ENCODE measurements at regions not wholly inside any gene's neighbourhood (a gene's known extent, or its start where the extent isn't known, plus 50 kb on each side); places are given as distances from the start of the nearest gene placed in this dataset.

DNA sequence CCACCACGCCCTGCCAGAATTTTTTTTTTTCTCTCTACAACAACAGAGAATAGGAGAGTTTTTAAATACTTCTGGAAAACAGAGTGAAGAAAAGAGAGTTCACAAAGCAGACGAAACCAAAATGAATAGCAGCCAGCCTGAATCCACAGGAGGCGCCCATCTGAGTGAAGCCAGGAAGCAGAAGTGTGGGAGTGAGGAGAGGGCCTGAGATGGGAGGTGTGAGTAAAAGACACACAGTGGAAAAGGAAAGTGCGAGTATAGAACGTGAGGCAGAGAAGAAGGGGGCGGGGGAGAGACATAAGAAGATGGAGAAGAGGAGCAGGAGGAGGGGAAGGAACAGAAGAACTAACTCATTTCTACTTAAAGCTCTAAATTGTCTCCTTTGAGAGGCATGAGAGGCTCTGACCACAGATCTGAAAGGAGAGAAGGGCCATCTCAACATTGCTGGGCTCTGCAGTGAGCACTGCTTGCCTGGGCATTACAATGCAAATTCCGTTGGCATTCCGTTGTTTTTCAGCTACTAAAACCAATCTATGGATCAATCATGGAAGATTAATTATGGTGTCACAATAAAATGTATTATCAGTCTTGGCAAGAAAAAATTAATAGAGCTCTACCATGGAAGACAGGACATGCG lies 140.1 kb upstream of the CPSF6 start:
- no peak for DNase-seq

DNA sequence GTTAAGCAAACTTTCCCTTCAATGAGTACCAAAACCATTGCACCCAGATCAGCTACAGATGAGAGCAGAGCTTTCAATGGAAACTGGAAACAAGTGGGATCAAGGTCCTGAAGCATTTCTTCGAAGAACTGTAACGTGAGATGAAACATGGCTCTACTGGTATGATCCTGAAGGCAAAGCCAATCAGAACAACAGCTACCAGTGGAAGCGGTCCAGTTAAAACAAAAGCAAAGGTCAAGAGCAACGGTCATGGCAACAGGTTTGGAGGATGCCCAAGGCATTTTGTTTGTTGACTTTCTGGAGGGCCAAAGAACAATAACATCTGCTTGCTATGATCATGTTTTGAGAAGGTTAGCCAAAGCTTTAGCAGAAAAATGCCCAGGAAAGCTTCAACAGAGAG lies 137.9 kb upstream of the CPSF6 start:
- peak; percentile 11 for DNase-seq

DNA sequence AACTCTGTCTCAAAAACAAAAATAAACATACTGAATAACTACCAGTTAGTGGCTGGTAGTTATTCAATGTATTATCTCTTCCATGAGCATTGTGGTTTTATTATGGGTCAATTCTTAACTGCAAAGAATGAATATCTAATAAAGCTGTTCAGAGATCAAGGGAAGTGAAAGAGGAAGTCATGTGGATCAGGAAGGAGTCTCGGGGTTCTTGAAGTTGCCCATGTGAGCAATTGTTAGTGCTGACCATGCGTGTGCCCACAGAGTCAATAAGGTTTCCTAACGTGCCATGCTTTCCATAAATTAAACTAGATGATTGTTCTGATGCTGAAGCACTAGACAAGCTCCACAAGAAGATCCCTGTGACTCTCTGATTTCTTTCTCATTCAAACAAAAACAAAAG lies 136.5 kb upstream of the CPSF6 start:
- no peak for DNase-seq

DNA sequence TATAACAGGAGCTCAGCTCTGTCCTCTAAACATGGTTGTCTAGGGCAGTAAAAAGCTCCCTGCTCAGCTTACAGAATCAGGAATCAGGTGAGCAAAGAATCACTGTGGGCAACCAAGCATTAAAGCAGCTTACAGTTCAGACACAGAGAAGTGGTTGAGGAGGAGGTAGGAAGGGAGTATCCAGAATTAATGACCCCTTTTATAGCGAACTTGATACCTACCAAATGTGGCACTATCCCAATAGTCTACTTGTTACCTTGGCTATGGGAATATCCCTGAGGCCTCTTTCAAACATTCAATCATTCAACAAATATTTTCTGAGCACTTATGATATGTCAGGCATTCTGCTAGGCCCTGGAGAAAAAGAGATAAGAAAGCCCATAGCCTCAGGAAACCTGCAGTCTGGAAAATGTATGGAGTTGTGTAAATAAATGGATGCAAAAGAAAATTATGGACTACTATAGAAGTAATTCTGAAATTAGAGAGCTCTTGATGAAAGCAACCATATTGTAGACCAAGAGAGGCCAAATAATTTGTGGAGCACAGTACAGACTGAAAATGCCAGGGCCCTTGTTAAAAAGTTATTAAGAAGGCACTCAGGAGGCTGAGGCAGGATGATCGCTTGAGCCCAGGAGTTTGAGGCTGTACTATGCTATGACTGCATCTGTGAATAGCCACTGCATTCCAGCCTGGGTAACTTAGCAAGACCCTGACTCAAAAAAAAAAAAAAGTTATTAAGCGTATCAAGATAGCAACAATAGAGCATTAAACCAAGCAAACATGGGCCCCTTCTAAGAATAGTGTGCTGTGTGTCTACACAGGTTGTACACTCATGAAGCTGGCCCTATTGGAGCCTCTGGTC lies 134.0 kb upstream of the CPSF6 start:
- no peak for DNase-seq

DNA sequence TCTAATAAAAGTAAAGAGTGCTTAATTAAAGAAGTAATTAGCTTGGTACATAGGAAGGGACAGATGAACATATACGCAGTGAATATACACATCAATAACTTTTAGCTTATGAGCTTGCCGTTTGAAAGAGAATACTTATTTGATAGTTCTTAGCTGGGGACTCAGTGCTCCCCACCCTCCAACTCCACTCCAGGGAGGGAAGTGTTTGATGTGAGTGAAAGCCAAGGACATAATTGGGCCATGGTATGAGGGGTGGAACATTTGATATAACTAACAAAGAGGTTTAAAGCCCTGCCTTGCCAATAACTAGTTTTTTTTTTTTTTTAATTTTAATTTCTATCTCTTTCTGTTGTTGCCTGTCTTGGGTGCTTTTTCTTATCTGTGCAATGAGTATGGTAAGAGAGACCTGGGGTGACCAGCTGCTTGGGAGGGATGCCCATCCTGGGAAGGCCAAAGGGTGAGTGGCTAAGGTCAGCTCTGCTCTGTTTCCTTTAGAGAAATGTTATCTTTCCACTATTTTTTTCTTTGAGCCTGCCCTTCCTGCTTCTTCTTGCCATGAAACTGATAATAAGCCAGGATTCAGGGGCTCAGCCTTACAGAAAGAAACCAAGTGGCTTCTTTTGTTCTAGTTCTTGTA lies 132.8 kb upstream of the CPSF6 start:
- DNase-seq, result no peak

DNA sequence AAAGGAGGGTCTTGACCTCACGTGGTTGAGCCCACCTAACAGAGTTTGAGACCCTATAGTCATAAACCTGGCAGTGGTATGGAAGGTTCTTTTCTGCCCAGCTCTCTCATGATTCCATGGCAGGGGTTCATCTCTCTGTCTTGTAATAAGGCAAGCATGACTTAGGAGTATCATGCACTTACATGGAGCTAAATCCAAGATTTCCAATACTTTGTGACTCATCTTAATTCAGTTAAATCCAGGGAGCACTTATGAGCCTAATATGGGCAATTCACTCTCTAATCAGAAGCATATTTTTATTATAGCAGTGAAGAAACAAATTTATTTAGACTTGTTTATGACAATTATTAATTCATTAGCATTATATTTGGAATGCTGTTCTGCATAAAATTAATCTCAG lies 131.8 kb upstream of the CPSF6 start:
- no peak for DNase-seq

DNA sequence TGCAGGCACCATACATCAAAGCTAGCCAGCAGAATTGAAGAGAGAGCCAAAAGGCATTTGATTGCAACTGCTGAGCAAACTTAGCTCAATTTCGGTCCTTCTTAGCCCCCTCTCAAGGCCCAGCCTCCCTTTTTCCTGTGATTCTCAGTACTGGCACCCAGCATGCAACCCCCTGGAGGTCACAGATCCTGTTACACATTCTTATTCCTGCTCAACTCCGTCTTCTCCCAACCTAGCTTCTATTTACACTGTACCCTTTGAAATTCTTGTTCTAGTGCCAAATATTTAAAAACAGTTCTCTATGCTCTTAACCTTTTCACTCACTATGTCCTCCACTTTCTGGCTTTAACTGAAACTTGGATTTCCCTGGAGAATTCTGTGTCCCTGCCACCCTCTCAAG lies 131.3 kb upstream of the CPSF6 start:
- no peak for DNase-seq

DNA sequence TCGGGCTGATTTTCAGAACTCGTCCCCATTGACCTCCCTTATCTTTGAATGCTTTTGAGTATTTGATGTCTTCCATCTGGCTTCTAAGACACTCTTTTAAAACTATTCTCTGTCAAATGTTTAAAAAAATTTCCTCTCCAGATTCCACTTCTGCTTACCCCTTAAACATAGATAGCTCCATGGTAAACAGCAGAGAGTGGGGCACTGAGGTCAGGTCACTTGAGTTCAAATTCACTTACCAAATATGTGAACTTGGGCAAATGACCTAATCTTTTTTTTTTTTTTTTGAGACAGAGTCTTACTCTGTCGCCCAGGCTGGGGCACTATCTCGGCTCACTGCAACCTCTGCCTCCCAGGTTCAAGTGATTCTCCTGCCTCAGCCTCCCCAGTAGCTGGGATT lies 126.8 kb upstream of the CPSF6 start:
- DNase-seq, result no peak

DNA sequence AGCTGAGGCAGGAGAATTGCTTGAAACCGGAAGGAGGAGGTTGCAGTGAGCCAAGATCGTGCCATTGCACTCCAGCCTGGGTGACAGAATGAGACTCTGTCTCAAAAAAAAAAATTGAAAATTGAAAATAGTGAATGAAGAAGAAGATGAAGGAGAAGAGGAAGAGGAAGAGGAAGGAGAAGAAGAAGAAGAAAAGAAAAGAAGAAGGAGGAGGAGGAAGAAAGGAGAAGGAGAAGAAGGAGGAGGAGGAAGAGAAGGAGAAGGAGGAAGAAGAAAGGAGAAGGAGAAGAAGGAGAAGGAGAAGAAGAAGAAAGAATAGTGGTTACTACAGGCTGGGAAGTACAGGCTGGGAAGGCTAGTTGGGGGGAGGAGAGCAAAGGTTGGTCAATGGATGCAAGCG lies 124.3 kb upstream of the CPSF6 start:
- no peak for DNase-seq

DNA sequence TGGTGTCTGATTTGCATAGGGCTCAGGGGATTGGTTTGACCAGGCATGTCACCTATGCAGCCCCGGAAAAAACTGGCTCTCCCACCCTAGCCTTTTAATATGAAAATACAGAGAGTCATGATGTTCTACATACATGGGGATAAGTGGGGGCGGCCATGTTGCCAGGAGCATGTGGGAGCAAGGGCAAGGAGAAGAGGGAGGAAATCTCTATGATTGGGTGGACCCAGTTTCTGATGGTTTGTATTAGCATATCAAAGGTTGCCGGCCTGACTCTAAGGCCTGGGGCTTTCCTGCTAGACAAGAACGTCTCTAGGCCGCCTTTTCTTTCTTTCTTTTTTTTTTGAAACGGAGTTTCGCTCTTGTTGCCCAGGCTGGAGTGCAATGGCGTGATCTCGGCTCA lies 123.4 kb upstream of the CPSF6 start:
- no peak for DNase-seq

DNA sequence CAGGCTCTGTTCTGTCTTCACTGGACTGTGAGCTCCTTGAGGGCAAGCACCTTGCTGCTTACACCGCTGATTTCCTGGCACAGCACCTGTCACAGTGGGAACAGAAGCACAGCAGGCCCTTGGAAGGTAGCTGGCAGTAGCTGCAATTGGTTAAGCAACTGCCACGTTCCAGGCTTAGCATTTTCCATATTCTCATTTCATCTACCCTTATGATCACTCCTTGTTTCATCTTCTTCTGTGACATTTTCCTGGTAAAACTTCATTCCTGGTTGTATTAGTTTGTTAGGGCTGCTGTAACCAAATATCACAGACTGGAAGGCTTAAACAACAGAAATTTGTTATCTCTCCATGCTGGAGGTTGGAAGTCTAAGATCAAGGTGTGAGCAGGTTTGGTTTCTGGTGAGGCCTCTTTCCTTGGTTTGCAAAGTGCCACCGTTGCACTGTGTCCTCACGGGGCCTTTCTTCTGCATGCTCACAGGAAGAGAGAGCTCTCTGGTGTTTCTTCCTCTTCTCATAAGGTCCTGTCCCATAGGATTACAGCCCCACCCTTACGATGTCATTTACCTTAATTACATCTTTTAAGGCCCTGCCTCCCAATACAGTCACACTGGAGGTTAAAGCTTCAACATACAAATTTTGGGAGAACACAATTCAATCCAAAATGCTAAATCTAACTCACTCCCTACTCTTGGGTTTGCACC lies 121.7 kb upstream of the CPSF6 start:
- DNase-seq, result no peak

DNA sequence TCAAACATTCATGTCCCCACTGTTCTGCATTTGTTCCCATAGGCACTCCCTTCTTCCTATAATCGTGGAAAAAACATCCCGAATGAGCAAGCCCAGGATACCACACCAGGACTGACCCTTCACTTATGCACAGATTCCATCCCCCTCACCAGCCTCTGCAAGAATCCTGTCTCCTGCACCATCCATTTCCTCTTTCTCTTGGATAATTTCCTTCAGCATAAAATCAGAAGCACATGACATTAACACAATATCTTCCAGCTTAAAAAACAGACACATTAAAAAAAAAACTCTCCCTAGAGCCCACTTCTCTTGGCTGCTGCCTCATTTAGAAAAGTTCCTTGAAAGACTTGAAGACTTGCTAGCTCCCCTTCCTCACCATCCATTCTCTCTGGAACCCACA lies 120.9 kb upstream of the CPSF6 start:
- no peak for DNase-seq

DNA sequence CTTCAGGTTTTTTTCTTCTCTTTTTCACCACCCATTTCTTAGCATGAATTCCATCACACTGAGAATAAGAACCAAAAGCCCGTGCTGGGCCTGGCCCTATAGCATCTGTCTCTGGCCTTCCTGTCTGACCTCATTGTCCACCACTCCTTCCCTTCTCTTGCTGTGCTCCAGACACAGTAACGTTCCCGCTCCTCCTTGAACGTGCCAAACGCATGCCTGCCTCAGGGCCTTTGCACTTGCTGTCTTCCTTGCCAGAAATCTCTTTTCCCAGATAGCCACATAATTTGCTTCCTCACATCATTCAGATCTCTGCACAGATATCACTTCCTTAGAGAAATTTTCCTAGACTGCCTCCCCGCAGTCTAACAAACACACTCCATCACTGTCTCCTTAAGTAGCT lies 119.6 kb upstream of the CPSF6 start:
- no peak for DNase-seq

DNA sequence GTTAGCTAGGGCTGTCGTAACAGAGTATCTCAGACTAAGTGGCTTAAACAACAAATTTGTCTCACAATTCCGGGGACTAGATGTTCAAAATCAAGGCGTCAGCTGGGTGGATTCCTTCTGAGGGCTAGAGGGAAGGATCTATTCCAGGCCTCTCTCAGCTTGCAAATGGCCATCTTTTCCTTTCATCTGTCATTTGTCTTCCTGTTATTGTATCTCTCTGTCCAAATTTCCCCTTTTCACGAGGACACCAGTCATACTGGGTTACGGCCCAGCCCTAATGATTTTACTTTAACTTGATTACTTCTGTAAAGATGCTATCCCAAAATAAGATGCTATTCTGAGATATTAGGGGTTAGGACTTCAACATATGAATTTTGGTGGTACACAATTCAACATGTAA lies 119.0 kb upstream of the CPSF6 start:
- no peak for DNase-seq

DNA sequence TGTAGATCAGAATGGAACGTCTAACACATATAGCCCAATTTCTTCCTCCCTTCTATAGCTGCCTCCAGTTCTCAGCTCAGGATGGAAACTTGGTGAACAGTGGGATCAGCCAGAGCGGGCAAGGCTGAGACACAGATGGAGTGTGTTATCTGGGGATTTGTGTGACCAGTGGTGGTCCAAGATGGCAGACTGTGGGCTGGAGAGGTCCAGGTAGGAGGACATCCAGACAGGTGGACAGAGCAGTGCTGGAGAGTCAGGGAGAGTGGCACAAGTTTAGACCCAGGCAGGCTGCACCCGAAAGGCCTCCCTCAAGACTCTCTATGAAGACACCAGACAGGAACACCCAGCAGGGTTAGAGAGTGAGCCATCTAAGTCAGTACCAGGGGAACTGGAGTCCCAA lies 116.1 kb upstream of the CPSF6 start:
- no peak for DNase-seq

DNA sequence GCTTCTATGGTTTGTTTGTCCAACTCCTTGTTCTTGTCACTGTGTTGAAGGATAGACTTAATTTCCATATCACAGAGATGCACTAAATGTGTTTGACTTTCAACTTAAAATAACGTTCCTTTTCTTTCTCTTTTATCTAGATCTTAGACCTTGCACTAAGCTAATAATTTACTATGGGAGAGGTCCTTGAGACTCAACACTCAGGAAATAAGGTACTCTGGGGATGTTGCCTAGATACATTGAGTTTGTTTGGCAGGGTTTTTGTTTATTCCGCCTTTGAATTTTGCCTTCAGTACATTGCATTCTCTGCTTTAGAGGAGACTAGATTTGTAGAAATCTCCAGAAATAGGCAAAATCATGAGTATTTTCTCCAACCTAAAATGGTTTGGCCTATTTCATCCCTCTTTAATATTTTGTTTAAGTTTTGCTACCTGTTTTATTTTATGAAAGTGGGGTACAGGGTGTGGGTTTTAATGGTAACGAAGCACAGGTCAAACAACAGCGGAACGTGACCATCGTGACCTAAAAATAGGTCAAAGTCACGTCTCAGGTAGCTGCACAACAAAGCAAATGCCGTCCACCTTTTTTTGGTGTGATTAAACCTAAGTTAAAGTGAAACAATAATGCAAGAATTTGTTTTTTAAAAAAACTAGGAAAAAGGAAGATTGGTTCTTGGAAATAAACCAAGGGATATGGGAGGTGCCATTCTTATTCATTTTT lies 115.3 kb upstream of the CPSF6 start:
- DNase-seq, result peak; percentile 69

DNA sequence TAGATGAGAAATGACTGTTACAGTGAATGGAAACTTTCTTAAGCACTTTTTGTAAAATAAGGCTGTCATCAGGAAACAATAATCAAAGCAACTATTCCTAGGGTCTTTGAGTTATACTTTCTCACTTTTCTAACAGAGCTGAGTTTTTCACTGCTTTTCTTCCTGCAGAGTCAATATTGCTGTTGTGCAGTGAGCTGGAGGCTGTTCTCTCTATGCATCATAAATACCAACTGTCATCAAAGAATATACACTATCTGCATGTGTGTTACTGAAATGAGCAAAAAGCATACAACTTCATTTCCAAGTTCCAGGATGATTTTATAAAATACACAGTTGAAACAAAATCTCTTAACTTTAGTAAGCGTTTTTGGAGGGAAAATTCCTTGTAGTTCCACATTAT lies 110.4 kb upstream of the CPSF6 start:
- DNase-seq, result no peak

DNA sequence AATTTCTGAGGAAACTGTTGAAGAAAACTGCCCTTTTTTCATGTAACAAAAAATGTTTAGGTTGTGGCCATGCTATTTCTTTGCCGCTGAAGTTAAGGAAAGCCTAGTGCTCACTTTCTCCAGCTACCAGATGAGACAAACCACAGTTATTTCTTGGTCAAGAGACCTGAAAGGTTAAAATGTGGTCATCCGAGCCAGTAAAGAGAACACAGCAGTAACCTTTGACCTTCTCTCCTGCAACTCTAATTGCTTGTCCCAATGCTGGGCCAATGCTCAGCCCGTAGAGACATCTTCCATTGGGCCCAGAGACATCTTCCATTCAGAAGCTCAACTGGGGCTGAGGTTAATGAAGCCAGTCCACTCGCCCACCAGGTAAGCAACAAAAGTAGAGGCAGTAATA lies 109.8 kb upstream of the CPSF6 start:
- no peak for DNase-seq

DNA sequence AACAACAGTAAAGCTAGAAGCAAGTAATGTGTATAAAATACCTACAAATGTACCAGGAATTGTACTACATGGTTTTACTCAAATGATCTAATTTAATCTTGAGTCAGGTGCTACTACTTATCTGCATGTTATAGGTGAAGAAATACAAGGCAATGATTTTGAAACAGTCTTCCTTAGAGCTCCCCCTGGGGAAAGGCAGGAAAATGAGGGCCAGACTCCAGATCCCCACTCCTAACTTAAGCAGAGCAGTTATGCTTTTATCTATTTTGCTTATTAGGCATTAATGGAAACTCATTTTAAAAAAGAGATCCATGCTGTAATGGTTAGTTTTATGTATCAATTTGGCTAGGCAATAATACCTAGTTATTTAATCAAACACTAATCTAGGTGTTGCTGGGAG lies 109.3 kb upstream of the CPSF6 start:
- no peak for DNase-seq

DNA sequence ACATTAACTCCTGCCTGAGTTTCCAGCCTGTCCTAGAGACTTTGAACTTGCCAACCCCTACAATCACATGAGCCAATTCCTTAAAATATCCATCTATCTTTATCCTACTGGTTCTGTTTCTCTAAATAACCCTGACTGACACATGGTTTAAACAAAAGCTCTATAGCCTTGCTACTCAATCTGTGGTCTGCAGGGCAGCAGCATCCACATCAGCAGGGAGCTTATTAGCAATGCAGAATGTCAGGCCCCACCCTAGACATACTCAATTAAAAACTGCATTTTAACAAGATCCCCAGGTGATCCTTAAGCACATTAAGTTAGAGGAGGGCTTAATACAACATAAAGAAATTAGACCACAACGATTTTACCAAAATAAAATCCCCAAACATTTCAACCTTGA lies 108.3 kb upstream of the CPSF6 start:
- no peak for DNase-seq

DNA sequence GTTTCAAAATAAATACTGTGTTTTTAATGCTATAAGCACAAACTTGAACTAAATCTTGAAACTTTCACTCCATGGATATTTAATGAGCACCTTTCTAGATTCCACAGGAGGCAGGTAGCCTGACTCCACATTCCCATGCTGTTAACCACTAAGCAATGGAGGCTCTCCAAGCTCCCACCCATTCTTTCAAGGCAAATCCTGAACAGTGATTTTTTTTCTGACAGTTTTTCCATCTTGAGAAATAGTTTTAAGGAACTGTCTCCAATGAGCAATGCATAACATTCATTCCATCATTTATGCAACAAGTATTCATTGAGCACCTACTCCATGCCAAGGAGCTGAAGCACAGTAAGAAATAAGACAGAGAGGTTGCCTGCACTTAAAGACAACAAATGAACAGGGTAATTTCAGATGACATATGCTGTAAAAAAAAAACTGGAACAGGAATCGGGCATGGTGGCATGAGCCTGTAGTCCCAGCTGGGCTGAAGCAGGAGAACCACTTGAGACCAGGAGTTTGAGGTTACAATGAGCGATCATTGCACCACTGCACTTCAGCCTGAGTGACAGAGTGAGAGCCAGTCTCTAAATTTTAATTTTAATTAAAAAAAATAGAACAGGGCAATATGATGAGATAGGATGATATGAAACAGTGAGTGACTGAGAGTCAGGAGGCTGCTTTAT lies 102.3 kb upstream of the CPSF6 start:
- DNase-seq, result no peak

DNA sequence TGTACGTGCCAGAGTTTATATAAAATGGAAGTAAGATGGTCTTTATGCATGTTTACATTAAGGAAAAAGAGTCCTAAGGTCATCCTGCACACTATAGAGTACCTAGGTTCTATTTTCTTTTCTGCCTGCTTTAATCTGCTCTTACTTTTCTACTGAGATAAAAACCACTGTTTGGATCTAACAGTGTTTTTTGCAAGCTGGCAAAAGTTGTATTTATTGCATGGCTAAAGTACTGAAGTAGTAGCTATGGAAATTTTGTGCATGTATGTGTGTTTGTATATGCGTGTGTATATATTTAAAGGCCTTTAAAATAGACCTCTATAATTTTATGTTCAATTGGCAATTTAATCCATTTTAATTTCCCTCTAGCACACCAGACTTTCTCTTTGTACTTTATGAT lies 98.3 kb upstream of the CPSF6 start:
- no peak for DNase-seq
